ENCODE measurements at regions not wholly inside any gene's neighbourhood (a gene's known extent, or its start where the extent isn't known, plus 50 kb on each side); places are given as distances from the start of the nearest gene placed in this dataset.

DNA sequence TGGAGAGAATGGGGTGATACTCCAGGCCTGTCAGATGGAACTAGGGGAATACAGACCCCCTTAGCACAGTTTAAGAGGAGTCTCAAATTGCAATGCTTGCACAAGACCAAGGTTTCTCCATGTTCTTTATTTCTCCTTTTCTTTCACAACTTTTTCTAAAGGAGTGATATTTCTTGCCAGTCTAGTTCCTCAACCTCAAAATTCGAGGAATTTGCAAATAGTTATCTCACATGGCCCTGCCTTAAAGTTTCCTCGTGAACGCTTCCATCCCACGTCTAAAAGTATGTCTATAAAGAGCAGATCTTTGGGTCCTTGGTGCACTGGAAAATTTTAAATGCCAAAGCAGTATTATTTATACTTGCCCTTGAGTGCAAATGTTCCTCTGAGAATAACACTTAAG lies 373.8 kb upstream of the KLF4 start:
- peaks cover 18% of the 10 kb centered on the region for H3K4me1 ChIP-seq (ENCODE audit: control insufficient read depth, low read length)
- H3K4me3 ChIP-seq (ENCODE audit: low read length), result no peak overlapping the region
- H3K36me3 ChIP-seq (ENCODE audit: control insufficient read depth, low read length), result no peaks in the 10 kb centered on the region
- H3K27ac ChIP-seq (ENCODE audit: low read depth, low read length), result no peak overlapping the region
- no peak for TF ChIP-seq EZH2phosphoT487 (IDR thresholded peaks at IDR 0.05; ENCODE audit: borderline replicate concordance, low read length)
- TF ChIP-seq, protein P1, sequence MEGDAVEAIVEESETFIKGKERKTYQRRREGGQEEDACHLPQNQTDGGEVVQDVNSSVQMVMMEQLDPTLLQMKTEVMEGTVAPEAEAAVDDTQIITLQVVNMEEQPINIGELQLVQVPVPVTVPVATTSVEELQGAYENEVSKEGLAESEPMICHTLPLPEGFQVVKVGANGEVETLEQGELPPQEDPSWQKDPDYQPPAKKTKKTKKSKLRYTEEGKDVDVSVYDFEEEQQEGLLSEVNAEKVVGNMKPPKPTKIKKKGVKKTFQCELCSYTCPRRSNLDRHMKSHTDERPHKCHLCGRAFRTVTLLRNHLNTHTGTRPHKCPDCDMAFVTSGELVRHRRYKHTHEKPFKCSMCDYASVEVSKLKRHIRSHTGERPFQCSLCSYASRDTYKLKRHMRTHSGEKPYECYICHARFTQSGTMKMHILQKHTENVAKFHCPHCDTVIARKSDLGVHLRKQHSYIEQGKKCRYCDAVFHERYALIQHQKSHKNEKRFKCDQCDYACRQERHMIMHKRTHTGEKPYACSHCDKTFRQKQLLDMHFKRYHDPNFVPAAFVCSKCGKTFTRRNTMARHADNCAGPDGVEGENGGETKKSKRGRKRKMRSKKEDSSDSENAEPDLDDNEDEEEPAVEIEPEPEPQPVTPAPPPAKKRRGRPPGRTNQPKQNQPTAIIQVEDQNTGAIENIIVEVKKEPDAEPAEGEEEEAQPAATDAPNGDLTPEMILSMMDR (IDR thresholded peaks at IDR 0.05; ENCODE audit: low read depth, low read length, poor library complexity, severe bottlenecking), result no peak
- H3K9me3 ChIP-seq (ENCODE audit: control insufficient read depth, insufficient read depth, low read length), result no peaks in the 10 kb centered on the region
- H4K20me1 ChIP-seq (ENCODE audit: control insufficient read depth, insufficient read depth, low read depth, low read length), result no peaks in the 10 kb centered on the region
- no peaks in the 10 kb centered on the region for H3K79me2 ChIP-seq (ENCODE audit: control insufficient read depth, low read length)
- no peaks in the 10 kb centered on the region for H3K27me3 ChIP-seq (ENCODE audit: control insufficient read depth, low read length)
- H3F3A ChIP-seq (ENCODE audit: control insufficient read depth, insufficient read depth), result no peaks in the 10 kb centered on the region
- no peaks in the 10 kb centered on the region for H3K9me2 ChIP-seq (replicated peaks; ENCODE audit: control insufficient read depth, low read length)
- no peak overlapping the region for H3K4me2 ChIP-seq (ENCODE audit: low read length)

DNA sequence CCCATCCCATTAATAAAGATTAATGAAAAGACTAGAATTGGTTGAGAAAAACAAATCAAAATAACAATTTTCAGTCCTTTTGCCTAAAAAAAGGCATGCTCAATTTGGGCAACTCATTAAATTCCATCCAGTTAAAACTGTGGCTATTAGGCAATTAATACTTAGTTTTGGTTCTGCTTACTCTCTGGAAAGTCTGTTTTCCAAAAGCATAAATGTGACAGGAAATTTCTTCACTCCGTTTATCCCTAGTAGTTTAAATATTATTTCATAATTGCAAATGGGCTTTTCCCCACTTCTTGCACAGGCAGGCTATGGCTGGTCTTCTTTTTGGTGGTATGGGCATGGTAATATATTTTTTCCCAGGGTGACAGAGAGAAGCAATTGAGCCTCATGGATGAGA lies 373.3 kb upstream of the KLF4 start:
- no peaks in the 10 kb centered on the region for H3F3A ChIP-seq (ENCODE audit: control insufficient read depth, insufficient read depth)
- no peak overlapping the region for H3K4me3 ChIP-seq (ENCODE audit: low read length)
- peaks cover 13% of the 10 kb centered on the region for H3K4me1 ChIP-seq (ENCODE audit: control insufficient read depth, low read length)
- no peak overlapping the region for H3K4me2 ChIP-seq (ENCODE audit: low read length)
- no peaks in the 10 kb centered on the region for H3K9me3 ChIP-seq (ENCODE audit: control insufficient read depth, insufficient read depth, low read length)
- no peak overlapping the region for H3K27ac ChIP-seq (ENCODE audit: low read depth, low read length)
- no peaks in the 10 kb centered on the region for H3K36me3 ChIP-seq (ENCODE audit: control insufficient read depth, low read length)
- H3K79me2 ChIP-seq (ENCODE audit: control insufficient read depth, low read length), result no peaks in the 10 kb centered on the region
- TF ChIP-seq, protein P1 (IDR thresholded peaks at IDR 0.05; ENCODE audit: low read depth, low read length, poor library complexity, severe bottlenecking), result no peak
- TF ChIP-seq EZH2phosphoT487 (IDR thresholded peaks at IDR 0.05; ENCODE audit: borderline replicate concordance, low read length), result no peak
- no peaks in the 10 kb centered on the region for H4K20me1 ChIP-seq (ENCODE audit: control insufficient read depth, insufficient read depth, low read depth, low read length)
- no peaks in the 10 kb centered on the region for H3K9me2 ChIP-seq (replicated peaks; ENCODE audit: control insufficient read depth, low read length)
- no peaks in the 10 kb centered on the region for H3K27me3 ChIP-seq (ENCODE audit: control insufficient read depth, low read length)

DNA sequence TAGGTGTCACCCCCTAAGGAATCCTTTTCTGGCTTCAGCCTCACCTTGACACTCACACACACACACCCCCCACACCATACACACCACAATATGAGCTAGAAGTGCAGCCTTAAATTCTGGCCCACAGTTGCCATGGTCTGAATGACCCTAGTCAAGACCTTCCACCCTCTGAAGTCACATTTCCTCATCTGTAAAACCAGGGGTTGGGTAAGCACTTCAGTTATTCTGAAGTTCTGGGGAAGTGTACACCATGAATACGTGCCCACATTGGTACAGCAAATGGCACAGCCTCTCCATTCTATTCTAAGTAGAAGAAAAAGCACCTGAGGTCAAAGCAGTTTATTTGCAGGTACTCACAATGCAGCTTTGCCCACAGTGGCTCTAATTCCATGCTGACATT lies 372.8 kb upstream of the KLF4 start:
- no peak overlapping the region for H3K27ac ChIP-seq (ENCODE audit: low read depth, low read length)
- H3K79me2 ChIP-seq (ENCODE audit: control insufficient read depth, low read length), result no peaks in the 10 kb centered on the region
- no peaks in the 10 kb centered on the region for H3F3A ChIP-seq (ENCODE audit: control insufficient read depth, insufficient read depth)
- H3K27me3 ChIP-seq (ENCODE audit: control insufficient read depth, low read length), result no peaks in the 10 kb centered on the region
- H3K4me3 ChIP-seq (ENCODE audit: low read length), result no peak overlapping the region
- TF ChIP-seq, protein P1 (IDR thresholded peaks at IDR 0.05; ENCODE audit: low read depth, low read length, poor library complexity, severe bottlenecking), result no peak
- TF ChIP-seq EZH2phosphoT487 (IDR thresholded peaks at IDR 0.05; ENCODE audit: borderline replicate concordance, low read length), result no peak
- H3K9me2 ChIP-seq (replicated peaks; ENCODE audit: control insufficient read depth, low read length), result no peaks in the 10 kb centered on the region
- no peaks in the 10 kb centered on the region for H3K36me3 ChIP-seq (ENCODE audit: control insufficient read depth, low read length)
- no peaks in the 10 kb centered on the region for H3K9me3 ChIP-seq (ENCODE audit: control insufficient read depth, insufficient read depth, low read length)
- peaks cover 7% of the 10 kb centered on the region for H3K4me1 ChIP-seq (ENCODE audit: control insufficient read depth, low read length)
- H3K4me2 ChIP-seq (ENCODE audit: low read length), result no peak overlapping the region
- no peaks in the 10 kb centered on the region for H4K20me1 ChIP-seq (ENCODE audit: control insufficient read depth, insufficient read depth, low read depth, low read length)

DNA sequence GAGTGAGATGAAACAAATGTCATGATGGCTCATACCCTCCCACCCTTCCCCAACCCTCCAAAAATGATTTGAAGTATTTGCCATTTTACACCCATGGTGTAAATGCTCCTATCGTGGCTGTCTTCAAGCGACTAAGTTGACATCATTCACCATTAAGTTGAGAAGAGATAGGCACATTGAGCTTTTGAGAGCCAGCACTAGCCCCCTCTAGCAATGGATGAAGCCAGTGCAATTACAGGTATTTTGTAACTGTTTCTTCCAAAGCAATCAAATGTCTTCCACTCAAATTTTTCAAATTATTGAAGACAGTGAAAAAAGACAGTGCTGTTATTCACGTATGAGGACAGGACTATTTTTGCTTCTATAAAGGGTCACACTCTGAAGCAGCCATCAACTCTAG lies 371.5 kb upstream of the KLF4 start:
- Histone ChIP-seq H3K36me3 (ENCODE audit: control insufficient read depth, low read length) (no peaks in the 10 kb centered on the region), H3K4me2 (ENCODE audit: low read length) (no peak overlapping the region), H3K79me2 (ENCODE audit: control insufficient read depth, low read length) (no peaks in the 10 kb centered on the region), H3K9me2 (replicated peaks; ENCODE audit: control insufficient read depth, low read length) (no peaks in the 10 kb centered on the region), H3K9me3 (ENCODE audit: control insufficient read depth, insufficient read depth, low read length) (no peaks in the 10 kb centered on the region), H4K20me1 (ENCODE audit: control insufficient read depth, insufficient read depth, low read depth, low read length) (no peaks in the 10 kb centered on the region), H3K4me3 (ENCODE audit: low read length) (no peak overlapping the region), H3K27me3 (ENCODE audit: control insufficient read depth, low read length) (no peaks in the 10 kb centered on the region), H3F3A (ENCODE audit: control insufficient read depth, insufficient read depth) (no peaks in the 10 kb centered on the region), H3K27ac (ENCODE audit: low read depth, low read length) (no peak overlapping the region), H3K4me1 (ENCODE audit: control insufficient read depth, low read length) (no peaks in the 10 kb centered on the region)
- TF ChIP-seq, protein P1 (IDR thresholded peaks at IDR 0.05; ENCODE audit: low read depth, low read length, poor library complexity, severe bottlenecking), result no peak
- no peak for TF ChIP-seq EZH2phosphoT487 (IDR thresholded peaks at IDR 0.05; ENCODE audit: borderline replicate concordance, low read length)
